Astrocyte of the cerebellum (primary cell): ENCODE measurements at regions not wholly inside any gene's neighbourhood (a gene's known extent, or its start where the extent isn't known, plus 50 kb on each side); places are given as distances from the start of the nearest gene placed in this dataset.
A peak's percentile ranks its signal among the peaks of the same experiment; 100 is the strongest.

ENCODE experiments used
- DNase-seq: peaks from one replicate; pipeline ENCODE4 v3.0.0-alpha.2; 2011; ENCODE audit warnings: low read depth
- H3K4me3 ChIP-seq: 2 replicates; pipeline ENCODE4 v1.5.1; 2011; ENCODE audit warnings: mild to moderate bottlenecking, low read depth, low read length, moderate library complexity
- in situ Hi-C: cut with HindIII; loops from 2 replicates; pipeline ENCODE4 v1.10.0; 2017; ENCODE audit warnings: low sequenced_read_pairs
- TF ChIP-seq, protein P1 (sequence below): IDR thresholded peaks from 2 replicates; pipeline ENCODE4 v1.5.1; 2012; ENCODE audit warnings: low read length, low read depth, moderate library complexity, mild to moderate bottlenecking; ENCODE audit errors: missing control alignments

DNA sequence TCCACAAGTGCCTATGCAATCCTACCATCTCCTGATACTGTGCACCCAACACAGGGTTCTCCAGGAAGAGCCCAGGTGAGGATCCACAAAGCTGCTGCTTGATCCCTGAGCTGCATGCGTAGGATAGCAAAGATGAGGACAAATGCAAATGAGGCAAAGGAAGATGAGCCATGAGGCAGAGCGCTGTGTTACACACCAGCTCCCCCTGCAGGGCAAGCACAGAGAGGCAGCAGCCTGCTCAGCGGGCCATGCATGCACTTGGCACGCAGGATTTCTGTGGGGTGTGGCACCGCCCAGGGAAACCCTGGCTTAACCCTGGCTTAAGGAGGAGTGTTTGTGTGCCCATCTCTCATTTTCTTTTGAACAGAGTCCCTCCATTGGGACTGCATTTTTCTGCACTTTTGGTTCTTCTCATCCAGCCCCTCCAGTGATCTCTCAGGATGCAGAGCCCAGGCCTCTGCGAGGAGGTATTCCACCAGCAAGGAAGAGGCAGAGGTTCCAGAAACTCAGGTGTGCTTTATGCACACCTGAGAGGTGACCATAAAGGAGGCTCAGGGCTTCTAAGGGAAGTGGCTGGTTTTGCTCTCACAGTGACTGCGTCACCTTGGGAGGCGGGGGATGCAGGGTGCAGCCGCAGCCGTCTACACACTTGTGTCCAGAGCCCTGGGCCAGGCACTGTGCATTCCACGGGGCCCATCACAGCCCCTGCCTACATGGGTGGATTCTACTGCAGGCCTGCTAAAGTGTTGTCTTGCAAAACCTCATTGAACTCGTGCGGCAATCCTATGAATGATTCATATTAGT lies 973.3 kb upstream of the TMEM132C start:
- DNase-seq: peak; percentile 23
- TF ChIP-seq, protein P1, sequence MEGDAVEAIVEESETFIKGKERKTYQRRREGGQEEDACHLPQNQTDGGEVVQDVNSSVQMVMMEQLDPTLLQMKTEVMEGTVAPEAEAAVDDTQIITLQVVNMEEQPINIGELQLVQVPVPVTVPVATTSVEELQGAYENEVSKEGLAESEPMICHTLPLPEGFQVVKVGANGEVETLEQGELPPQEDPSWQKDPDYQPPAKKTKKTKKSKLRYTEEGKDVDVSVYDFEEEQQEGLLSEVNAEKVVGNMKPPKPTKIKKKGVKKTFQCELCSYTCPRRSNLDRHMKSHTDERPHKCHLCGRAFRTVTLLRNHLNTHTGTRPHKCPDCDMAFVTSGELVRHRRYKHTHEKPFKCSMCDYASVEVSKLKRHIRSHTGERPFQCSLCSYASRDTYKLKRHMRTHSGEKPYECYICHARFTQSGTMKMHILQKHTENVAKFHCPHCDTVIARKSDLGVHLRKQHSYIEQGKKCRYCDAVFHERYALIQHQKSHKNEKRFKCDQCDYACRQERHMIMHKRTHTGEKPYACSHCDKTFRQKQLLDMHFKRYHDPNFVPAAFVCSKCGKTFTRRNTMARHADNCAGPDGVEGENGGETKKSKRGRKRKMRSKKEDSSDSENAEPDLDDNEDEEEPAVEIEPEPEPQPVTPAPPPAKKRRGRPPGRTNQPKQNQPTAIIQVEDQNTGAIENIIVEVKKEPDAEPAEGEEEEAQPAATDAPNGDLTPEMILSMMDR: peak; percentile 88
- no peak overlapping the region for H3K4me3 ChIP-seq
- in situ Hi-C loops: no loop called here

DNA sequence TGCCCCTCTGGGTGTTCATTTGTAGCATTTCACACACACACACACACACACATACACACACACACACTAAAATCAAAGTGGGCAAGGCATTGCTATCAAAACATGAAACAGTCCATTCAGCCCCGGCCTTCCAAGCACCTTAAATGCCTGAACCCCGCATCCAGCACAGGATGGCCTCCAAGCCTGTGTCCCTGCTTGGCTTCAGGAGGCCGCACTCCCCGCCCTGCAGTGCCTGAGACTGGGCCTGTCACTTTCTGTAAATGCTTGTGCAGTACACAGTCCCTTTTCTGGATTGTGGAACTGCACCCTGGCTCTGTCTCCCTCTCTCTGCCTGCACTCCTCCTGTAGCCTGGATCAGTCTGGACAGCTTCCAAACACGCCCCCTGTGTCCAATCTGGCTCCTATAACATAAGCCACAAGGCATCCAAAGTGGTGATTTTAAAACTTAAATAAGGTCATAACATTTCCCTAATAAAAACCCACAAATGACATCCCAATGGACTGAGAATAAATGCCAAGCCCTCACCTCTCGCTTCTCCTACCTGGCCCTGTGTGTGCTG lies 972.2 kb upstream of the TMEM132C start:
- TF ChIP-seq, protein P1: no peak
- no peak for DNase-seq
- H3K4me3 ChIP-seq: no peak overlapping the region
- in situ Hi-C loops: no loop called here

DNA sequence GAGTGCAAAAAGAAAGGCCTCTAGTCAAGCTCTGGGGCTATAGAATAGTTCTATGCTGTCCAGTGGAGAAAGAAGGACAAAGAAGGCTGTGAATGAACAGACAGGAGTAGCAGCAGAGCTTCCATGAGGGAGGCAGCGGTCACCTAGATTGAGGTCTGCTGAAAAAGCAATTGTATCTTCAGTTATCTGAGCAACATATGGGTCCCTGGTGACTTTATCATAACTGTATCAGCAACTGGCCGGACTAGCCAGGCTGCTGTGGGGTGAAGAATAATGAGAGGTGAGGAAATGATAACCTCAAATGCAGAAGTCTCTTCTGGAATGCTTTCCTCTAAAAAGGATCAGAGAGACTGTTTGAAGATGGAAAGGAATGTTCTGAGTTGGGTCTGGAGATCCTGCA lies 971.3 kb upstream of the TMEM132C start:
- no peak for DNase-seq
- TF ChIP-seq, protein P1: no peak
- H3K4me3 ChIP-seq: no peak overlapping the region
- in situ Hi-C loops: no loop called here

DNA sequence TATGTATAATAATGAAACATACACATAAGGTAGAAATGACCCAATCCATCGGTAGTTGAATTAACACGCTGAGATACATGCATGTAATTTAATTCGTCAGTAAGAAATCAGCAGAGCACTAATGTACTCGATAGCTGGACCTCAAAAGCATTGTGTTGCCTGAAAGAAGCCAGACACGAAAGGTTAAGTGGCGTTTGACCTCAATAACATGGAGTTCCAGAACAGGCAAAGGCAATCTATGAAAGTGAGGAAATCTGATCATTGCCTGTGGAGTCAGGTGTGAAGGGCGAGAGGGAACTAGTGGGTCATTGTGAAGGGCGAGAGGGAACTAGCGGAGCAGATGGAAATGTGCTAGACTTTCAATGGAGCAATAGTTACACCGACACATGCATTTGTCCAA lies 970.4 kb upstream of the TMEM132C start:
- in situ Hi-C loops: no loop called here
- TF ChIP-seq, protein P1: no peak
- no peak for DNase-seq
- H3K4me3 ChIP-seq: no peak overlapping the region

DNA sequence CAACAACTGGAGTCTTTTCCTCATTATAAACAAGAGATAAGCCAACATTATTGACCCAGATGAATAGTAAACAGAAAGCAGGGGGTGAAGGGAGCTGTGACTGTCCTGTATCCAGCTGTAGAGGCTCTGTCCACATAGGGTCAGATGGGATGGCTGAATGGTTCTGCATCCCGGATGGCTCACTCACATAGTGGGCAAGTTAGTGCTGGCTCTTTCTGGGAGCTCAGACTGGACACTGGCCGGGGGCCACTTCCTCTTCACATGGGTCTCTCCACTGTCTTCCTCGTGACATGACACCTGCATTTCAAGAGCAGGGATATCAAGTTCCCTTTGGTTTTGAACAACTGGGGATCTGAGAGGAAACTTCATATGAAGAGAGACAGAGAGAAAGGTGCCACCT lies 969.6 kb upstream of the TMEM132C start:
- in situ Hi-C loops: no loop called here
- no peak for DNase-seq
- H3K4me3 ChIP-seq: no peak overlapping the region
- TF ChIP-seq, protein P1: no peak

DNA sequence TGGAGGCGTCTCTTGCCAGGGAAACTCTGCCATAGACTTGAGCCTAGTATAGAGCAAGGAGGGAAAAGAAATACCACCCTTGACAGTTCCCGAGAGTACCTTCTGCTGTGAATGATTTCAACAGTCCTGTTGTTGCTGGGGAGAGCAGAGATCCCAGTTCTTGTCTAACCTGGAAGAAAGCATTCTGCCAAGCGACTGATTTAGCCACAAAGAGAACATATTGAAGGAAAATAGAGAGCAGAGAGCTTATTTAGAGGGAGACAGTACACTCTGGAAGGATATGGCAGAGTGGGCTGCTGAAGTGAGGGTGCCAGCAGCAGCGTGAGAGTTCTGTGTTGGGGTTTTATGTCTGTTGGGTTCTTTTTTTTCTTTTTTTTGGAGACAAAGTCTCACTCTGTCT lies 966.9 kb upstream of the TMEM132C start:
- TF ChIP-seq, protein P1: no peak
- in situ Hi-C loops: no loop called here
- no peak for DNase-seq
- no peak overlapping the region for H3K4me3 ChIP-seq
